ENCODE measurements at regions not wholly inside any gene's neighbourhood (a gene's known extent, or its start where the extent isn't known, plus 50 kb on each side); places are given as distances from the start of the nearest gene placed in this dataset.
A peak's percentile ranks its signal among the peaks of the same experiment; 100 is the strongest.

GRCh38 chr7:115356999-115357702 lies 435.3 kb downstream of the MDFIC start:
- no peaks in the 10 kb centered on the region for H3K36me3 ChIP-seq
- no peak overlapping the region for H3K27ac ChIP-seq
- H3K9me3 ChIP-seq: no peaks in the 10 kb centered on the region
- H3K4me1 ChIP-seq: no peaks in the 10 kb centered on the region
- intact Hi-C loops (cut with DNase I): no loop called here
- TF ChIP-seq, protein P1, sequence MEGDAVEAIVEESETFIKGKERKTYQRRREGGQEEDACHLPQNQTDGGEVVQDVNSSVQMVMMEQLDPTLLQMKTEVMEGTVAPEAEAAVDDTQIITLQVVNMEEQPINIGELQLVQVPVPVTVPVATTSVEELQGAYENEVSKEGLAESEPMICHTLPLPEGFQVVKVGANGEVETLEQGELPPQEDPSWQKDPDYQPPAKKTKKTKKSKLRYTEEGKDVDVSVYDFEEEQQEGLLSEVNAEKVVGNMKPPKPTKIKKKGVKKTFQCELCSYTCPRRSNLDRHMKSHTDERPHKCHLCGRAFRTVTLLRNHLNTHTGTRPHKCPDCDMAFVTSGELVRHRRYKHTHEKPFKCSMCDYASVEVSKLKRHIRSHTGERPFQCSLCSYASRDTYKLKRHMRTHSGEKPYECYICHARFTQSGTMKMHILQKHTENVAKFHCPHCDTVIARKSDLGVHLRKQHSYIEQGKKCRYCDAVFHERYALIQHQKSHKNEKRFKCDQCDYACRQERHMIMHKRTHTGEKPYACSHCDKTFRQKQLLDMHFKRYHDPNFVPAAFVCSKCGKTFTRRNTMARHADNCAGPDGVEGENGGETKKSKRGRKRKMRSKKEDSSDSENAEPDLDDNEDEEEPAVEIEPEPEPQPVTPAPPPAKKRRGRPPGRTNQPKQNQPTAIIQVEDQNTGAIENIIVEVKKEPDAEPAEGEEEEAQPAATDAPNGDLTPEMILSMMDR (IDR thresholded peaks at IDR 0.05): no peak
- no peak for TF ChIP-seq POLR2A (IDR thresholded peaks at IDR 0.05)
- 84 to 94% methylated on average over 7 of the region's 7 CpGs for WGBS, 2 donors
- H3K27me3 ChIP-seq: no peaks in the 10 kb centered on the region
- H3K4me3 ChIP-seq (replicated peaks in 1 of 3): no peak overlapping the region
- DNase-seq: no peak

DNA sequence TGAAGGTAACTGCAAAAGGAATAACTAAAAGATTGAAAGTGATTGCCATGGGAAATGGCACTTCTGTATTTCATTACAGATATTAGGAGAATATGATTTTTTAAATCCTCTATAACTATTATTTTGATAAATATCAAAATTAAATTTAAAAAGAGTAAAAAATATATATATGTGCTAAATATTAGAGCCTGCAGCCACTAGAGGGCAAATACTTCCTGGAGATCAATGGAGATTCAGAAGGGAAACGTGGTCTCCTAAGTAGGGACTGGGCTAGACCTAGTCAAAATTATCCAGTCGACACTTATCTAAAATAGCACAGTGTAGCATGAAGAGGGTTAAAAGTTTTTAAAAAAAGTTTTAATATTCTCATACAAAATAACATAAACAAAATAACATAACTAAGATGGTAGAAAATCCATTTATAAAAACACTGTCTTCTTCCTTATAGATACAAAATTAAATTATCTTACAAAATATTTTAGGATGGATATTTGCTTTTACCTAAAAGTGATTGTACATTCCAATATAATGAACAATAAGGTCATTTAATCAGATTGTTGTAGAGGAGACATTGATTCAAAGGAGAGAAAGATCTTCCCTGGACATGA lies 434.3 kb downstream of the MDFIC start:
- intact Hi-C loops (cut with DNase I): no loop called here
- H3K27ac ChIP-seq: no peak overlapping the region

GRCh38 chr7:115354925-115355324 lies 433.0 kb downstream of the MDFIC start:
- H3K36me3 ChIP-seq: no peaks in the 10 kb centered on the region
- H3K27ac ChIP-seq: no peak overlapping the region
- DNase-seq: no peak
- TF ChIP-seq, protein P1 (IDR thresholded peaks at IDR 0.05): no peak
- no peak for TF ChIP-seq POLR2A (IDR thresholded peaks at IDR 0.05)
- no peaks in the 10 kb centered on the region for H3K4me1 ChIP-seq
- WGBS, 2 donors: 95 to 96% methylated on average over 1 of the region's 1 CpG
- no peaks in the 10 kb centered on the region for H3K27me3 ChIP-seq
- no peaks in the 10 kb centered on the region for H3K9me3 ChIP-seq
- H3K4me3 ChIP-seq (replicated peaks in 1 of 3): no peak overlapping the region
- intact Hi-C loops (cut with DNase I): no loop called here

More for the DNA sequence above, 434.3 kb downstream of the MDFIC start:
- Histone ChIP-seq H3K4me1 (no peaks in the 10 kb centered on the region), H3K36me3 (no peaks in the 10 kb centered on the region), H3K27me3 (no peaks in the 10 kb centered on the region), H3K9me3 (no peaks in the 10 kb centered on the region), H3K4me3 (replicated peaks in 1 of 3) (no peak overlapping the region)
- 32 to 38% methylated on average over 2 of the region's 2 CpGs for WGBS, 2 donors
- TF ChIP-seq, protein P1 (IDR thresholded peaks at IDR 0.05): peak in 2 of 6 experiments; percentile 26 to 54
- no peak for TF ChIP-seq POLR2A (IDR thresholded peaks at IDR 0.05)
- DNase-seq: no peak

- no peaks in the 10 kb centered on the region for H3K9me3 ChIP-seq
- H3K27me3 ChIP-seq: no peaks in the 10 kb centered on the region
- TF ChIP-seq, protein P1 (IDR thresholded peaks at IDR 0.05): no peak
- TF ChIP-seq POLR2A (IDR thresholded peaks at IDR 0.05): no peak
- H3K4me3 ChIP-seq (replicated peaks in 1 of 3): no peak overlapping the region
- DNase-seq: no peak
- 69 to 74% methylated on average over 2 of the region's 2 CpGs for WGBS, 2 donors
- intact Hi-C loops (cut with DNase I): no loop called here
- H3K36me3 ChIP-seq: no peaks in the 10 kb centered on the region
- no peaks in the 10 kb centered on the region for H3K4me1 ChIP-seq
- H3K27ac ChIP-seq: no peak overlapping the region
Observed at GRCh38 chr7:115352375-115352774, 430.5 kb downstream of the MDFIC start.

- Histone ChIP-seq H3K9me3 (no peaks in the 10 kb centered on the region), H3K36me3 (no peaks in the 10 kb centered on the region), H3K4me3 (replicated peaks in 1 of 3) (no peak overlapping the region), H3K27me3 (no peaks in the 10 kb centered on the region), H3K27ac (no peak overlapping the region), H3K4me1 (no peaks in the 10 kb centered on the region)
- 94 to 98% methylated on average over 1 of the region's 1 CpG for WGBS, 2 donors
- intact Hi-C loops (cut with DNase I): no loop called here
- TF ChIP-seq, protein P1 (IDR thresholded peaks at IDR 0.05): no peak
- TF ChIP-seq POLR2A (IDR thresholded peaks at IDR 0.05): no peak
- DNase-seq: no peak
Observed at GRCh38 chr7:115350764-115351163, 428.9 kb downstream of the MDFIC start.
